ENCODE measurements at regions not wholly inside any gene's neighbourhood (a gene's known extent, or its start where the extent isn't known, plus 50 kb on each side); places are given as distances from the start of the nearest gene placed in this dataset.

DNA sequence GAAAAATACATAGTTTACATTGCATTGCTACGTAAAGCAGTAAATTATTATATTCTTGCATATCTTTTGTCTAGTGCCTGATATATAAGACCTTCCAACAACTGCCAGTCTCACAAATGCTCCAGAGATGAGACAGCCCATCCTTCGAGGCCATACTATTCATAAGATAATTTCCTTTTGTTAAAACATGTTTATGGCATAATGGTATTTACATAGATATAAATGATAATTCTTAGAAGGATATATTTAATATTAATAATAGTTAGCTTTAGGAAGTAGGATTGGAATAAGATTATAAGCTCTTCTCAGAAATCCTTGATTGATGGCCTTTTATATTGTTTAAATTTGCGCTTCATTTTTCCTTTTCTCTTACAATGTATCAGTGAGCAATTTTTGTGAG, 1410.1 kb upstream of the MIR17HG start:
- no peak for DNase-seq

- no peak for DNase-seq
Observed at GRCh38 chr13:89940383-89940782, 1407.1 kb upstream of the MIR17HG start.

DNA sequence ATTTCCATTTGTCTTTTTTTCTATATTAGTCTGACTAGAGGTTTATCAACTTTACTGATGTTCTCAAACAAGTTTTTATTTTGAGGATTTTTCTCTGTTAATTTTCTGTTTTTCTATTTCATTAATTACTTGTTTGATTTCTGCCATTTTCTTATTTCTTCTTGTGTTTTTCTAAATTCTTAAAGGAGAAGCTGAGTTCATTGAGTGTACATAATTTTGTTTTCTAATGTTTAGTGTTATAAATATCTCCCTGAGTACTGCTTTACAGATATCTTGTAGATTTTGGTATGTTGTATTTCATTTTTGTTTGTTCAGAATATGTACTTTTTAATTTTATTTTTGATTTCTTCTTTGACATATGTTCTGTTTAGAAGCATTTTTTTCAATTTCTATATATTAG, 1404.3 kb upstream of the MIR17HG start:
- DNase-seq = no peak

DNA sequence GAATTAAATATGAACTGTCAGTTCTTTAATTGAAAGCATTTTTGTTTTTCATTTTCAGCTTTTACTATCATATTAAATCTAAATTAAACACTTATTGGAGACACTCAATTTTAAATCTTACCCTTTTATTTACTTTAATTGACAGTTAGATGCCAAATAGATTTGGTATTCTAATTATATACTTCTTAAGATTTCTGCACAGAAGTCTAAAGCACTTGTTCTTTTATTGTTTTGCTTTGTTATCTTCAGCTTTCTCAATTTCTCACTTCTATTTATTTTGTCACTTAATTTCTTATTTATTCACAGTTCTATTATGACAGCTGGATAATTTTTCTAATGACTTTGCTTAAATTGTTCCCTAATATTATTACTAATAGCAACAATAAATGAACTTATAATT, 1397.3 kb upstream of the MIR17HG start:
- DNase-seq = no peak

DNA sequence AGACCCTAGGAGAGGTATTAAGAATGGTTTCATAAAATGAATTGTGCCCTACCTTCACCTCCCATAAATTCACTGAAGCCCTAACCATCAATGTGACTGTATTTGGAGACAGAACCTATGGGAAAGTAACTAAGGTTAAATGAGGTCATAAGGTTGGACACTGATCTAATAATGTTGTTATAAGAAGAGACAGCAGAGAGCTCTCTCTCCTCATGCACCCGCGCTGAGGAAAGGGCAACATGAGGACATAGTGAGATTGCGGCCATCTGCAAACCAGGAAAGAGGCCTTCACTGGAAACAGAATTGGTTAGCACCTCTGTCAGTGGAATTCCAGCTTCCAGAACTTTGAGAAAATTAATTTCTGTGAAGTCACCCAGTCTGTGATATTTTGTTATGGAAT, 1396.1 kb upstream of the MIR17HG start:
- DNase-seq = no peak

- DNase-seq = no peak
Observed at GRCh38 chr13:89953581-89953980, 1393.9 kb upstream of the MIR17HG start.

DNA sequence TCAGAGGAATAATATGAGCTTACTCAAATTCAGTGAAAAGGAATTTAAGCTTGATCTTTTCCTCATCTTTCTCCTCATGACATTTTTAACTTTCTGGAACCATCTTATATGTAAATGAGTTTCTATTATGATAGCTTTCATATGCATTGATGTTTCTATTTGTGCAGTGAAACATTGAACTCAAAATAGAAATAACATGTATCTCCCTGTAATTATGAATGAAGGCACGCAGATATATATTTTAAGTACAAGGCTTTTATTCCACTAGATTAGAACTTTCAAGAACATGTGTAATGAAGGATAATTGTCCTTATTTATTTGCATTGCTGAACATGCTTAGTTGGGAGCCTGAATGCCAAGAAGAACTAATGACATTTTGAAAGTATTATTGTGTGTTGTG, 1391.7 kb upstream of the MIR17HG start:
- no peak for DNase-seq

DNA sequence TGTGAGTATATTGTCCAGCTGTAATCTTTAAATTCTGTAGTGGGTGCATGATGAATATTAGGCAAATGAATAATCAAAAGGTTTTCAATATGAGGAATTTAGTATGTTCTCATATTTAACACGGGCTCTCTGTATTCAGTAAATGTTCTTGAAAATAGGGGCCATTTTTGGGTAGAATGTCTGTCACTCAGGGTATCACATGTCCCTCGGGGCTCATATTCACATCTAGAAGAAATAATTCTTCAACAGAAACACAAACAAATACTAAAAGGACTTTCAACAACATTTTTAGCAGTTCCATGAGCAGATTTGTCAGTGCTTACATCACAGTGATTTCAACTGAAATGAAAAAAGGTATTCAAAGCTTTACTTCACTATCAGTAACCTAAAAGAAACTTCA, 1388.4 kb upstream of the MIR17HG start:
- no peak for DNase-seq

DNA sequence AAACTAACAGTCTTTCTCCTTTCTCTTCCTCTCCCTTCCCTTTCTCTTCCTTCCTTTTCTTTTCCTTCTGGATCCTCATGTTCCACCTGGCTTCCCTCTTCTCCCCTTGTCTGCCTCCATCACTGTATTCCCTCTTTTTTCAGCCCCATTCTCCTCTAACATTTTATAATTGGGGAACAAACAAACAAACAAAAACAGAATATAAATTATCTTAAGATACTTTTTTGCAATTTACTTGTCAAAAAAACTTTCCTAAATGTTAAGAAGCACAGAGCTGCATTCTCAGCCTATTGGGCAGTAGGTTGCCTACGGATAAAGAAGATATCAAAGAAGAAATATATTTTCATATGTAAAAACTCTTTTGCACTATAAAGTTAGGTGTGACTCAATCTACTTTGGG, 1382.2 kb upstream of the MIR17HG start:
- no peak for DNase-seq

DNA sequence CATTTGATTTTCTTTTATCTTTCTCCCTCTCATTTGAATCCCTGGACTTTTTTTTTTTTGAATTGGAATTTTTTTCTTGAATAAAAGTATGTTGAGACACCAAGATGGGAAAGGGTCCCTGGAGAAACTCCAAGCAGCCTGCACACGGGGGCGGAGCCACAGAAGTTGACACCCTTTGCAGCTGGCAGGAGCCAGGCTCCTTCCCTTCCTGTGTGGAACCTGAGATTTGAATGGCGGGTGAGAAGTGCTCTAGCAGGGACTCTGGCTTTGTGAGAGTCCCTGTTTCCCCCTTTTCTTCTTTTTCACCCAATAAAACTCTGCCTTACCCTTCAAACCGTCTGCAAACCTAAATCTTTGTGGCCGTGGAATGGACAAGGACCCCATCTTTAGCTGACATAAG, 1381.0 kb upstream of the MIR17HG start:
- peak in 1 of 2 experiments; percentile 13 for DNase-seq

GRCh38 chr13:89967701-89968100, 1379.8 kb upstream of the MIR17HG start:
- no peak for DNase-seq

DNA sequence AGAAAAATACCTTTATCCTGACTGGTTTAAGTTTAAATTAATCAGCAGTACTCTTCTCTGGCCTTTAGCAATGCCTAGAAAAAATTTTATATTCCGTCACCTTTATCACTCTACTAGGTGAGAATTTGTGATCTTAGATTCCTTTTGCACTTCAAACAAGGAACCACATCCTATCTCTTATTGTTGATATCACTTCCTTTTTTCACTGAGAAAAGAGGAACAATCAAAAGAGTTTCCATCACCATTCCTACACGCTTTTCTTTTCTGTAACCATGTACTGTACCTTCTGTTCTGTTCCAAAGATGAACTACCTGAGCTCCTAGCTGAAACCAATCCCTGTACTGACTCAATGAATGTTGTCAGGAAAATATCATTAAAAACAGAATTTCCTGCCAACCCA, 1379.0 kb upstream of the MIR17HG start:
- DNase-seq = no peak

- no peak for DNase-seq
Observed at GRCh38 chr13:89970353-89970709, 1377.2 kb upstream of the MIR17HG start.

DNA sequence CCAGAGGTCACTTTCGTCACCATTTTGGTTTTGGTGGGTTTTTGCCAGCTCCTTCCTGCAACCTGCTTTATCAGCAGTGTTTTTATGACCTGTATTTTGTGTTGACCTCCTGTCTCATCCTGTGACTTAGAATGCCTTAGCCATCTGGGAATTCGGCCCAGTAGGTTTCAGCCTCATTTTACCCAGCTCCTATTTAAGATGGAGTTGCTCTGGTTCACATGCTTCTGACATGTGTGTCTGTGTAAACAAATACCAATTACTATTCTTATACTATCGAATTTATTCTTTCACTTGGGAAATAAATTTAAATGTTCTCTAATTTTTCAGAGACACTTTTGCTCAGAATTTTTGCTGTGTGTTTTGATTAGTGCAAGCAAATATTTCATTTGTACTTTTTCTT, 1370.3 kb upstream of the MIR17HG start:
- no peak for DNase-seq

DNA sequence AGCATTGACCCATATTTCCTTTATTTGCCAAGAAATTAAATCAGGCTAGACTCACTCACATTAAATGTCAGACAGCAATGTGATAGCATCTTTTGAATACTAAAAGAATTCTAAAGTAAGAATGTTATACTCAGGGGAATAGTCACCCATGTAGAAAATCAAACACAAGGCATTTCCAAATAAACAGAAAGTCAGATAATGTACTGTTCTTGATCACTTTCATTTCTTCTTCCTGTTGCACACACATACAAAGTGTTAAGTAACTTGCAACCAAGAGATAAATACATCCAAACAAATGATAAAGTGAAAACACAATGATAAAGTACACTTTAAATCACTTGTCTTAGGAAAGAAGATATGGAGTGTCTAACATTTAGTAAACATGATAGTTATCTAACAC, 1366.6 kb upstream of the MIR17HG start:
- DNase-seq = no peak

DNA sequence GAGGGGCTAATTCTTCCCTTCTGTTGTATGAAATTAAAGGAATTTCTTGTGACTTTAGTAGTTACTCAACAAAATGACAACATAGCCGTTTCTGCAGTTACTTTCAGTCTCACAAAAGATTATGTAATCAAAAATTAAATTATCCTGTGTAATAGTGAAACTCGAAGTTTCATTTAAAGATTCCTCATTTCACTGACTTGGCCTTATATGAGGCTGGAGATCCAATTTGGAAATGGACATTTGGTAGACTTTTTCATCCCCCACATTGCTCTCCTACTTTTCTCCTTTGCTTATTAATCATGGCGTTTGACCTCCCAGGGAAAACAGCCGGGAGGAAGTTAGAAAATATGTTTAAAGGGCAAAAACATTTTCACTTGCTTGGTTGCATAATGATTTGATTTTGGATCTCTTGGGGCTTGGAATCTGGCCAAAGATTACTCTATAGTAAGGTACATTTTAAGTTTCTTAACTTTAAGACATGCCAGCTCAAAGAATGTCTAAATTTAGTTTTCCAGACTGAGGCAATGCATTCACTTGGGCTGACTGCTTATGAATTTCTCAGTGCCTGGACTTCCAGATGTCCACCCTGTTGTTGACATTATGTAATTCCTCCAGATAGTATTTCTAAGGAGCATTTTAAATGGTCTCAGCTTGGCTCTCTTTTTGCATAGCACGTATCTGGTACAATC, 1364.9 kb upstream of the MIR17HG start:
- no peak for DNase-seq

- no peak for DNase-seq
Observed at GRCh38 chr13:89988206-89988605, 1359.3 kb upstream of the MIR17HG start.

- DNase-seq = no peak
Observed at GRCh38 chr13:90003566-90003965, 1343.9 kb upstream of the MIR17HG start.

GRCh38 chr13:90008707-90009149, 1338.8 kb upstream of the MIR17HG start:
- DNase-seq = no peak

DNA sequence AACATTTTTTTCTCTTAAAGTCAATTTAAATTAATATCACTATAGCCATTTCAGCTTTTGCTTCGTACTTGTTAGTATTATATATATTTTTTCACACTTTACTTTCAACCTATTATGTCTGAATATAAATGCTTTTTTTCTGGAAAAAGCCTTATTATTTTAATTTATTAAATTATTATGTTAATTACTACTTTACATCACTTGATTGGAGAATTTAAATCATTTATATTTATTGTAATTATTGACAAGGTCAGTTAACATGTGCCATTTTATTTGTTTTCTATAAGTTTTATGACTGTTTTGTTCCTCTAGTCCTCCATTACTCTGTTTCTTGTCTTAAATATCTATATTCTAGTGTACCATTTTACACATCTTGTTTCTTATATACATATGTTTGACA, 1333.4 kb upstream of the MIR17HG start:
- DNase-seq = no peak

DNA sequence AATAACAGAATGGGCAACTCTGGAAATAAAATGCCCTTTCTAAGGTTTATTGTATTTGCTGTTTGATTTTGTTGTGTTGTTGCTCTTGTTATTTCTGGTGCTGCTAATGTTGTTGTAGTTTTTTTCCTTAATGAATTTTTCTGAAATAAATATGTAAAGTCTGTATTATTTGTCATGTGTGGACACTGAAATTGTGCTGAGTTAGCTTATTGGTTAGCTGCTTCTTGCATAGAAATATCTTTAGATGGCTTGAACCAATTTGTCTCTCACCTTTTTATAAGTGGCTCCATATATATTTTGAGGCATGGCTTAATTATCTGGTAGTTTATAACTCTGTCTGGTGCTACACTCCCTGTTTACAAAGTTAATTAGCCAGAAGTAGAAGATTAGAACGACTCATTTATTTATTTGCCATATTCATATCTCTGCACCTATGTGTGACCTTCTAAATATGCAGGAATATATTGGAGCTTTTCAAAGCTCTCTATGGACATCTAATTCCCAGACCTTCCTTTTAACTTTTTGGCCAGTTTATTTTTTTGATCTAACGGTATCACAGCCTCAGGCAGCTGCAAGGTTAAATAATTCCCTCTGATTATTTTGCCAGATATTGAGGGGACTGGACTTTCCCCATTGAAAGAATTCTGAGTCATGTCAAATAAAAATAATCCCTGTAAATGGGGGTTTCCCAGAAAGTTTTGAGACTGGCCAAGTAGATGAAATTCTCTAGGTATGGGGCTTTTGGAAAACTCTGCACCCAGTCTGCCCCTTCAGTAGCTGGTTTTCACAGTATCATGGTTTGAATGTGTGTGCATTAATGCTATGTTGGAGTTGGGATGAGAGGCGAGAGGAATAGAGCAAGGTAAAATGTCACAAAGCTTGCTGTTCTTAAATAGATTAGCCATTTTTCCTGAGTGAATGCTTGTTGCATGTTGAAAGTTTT, 1331.7 kb upstream of the MIR17HG start:
- no peak for DNase-seq

DNA sequence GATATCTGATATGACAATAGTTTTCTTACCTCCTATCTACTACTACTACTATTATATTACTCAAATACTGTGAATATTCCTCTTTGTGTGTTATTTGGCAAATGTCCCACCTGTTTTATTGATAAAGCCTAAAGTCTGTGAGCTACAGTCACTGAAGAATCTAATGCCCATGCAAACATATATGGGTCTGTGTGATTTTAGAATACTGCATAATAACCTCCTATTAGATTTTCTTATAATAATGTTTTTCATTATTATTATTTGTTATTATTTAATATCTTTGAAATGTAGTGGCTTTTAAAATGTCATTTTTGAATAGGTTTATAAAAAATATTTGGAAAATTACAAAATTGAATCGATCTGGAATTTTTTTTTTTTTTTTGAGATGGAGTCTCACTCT, 1330.8 kb upstream of the MIR17HG start:
- DNase-seq = no peak

DNA sequence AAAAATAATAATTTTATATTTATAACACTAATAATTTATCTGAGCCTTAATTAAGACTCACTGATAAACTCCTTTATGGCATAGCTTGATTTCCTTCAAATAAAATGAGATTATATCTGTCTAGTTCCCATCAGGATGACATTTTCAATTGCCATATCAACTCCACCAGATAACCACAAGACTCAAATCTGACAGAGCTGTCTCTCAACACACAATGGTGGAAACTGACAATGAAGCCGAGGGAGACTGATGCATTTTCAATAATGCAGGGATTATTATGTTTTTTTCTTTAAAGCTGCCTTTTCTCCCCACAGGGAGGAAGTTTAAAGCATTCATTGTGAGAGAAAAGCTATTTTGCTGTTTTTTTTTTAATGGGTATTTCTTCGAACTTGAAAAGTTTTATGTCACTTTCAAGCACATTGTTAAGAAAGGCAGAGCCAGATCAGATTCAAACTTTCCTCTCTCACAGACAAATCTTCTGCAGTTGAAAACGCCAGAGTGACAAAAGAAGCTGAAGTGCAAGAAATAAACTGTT, 1326.9 kb upstream of the MIR17HG start:
- DNase-seq = no peak

DNA sequence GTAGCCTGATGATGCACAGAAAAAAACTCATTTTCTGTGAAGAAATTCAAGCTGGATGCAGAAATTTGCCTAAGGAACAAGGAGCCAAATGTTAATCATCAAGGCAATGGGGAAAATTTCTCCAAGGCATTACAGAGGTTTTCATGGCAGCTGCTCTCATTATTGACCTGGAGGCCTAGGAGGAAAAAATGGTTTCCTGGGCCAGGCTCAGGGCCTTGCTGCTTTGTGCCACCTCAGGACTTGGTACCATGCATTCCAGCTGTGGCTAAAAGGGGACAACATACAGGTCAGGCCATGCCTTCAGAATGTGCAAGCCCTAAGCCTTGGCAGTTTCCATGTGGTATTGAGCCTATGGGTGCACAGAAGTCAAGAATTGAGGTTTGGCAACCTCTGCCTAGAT, 1320.1 kb upstream of the MIR17HG start:
- DNase-seq = no peak
